Neural cell (in vitro differentiated cells): ENCODE measurements at regions not wholly inside any gene's neighbourhood (a gene's known extent, or its start where the extent isn't known, plus 50 kb on each side); places are given as distances from the start of the nearest gene placed in this dataset.

ENCODE experiments used
- H2AFZ ChIP-seq: fragments of 200-600, 300-800 bp; sonication (generic), shearing (Covaris generic); 2 replicates; pipeline ENCODE4 v1.6.0; 2014; ENCODE audit warnings: low read depth, mild to moderate bottlenecking, antibody characterized with exemption, low read length, moderate library complexity
- H3F3A ChIP-seq: fragments of 200-600 bp; shearing (Covaris generic); 2 replicates; pipeline ENCODE4 v1.6.1; 2016; ENCODE audit warnings: mild to moderate bottlenecking, moderate library complexity, mixed read lengths, antibody characterized with exemption, low read length; ENCODE audit not compliant: insufficient read depth, poor library complexity, severe bottlenecking
- H3K27ac ChIP-seq: fragments of 200-600, 300-800 bp; sonication (generic), shearing (Covaris generic); 2 replicates; pipeline ENCODE4 v1.5.1; 2014; ENCODE audit warnings: mild to moderate bottlenecking, low read length, moderate library complexity
- H3K27me3 ChIP-seq: fragments of 300-800, 200-600 bp; sonication (generic), shearing (Covaris generic); 2 replicates; pipeline ENCODE4 v1.6.0; 2014; ENCODE audit warnings: mild to moderate bottlenecking, low read depth, low read length, moderate library complexity; ENCODE audit not compliant: insufficient read depth
- H3K36me3 ChIP-seq: fragments of 300-800, 200-600 bp; sonication (generic), shearing (Covaris generic); 2 replicates; pipeline ENCODE4 v1.5.1; 2014; ENCODE audit warnings: mild to moderate bottlenecking, antibody characterized with exemption, low read length, moderate library complexity; ENCODE audit not compliant: insufficient read depth
- H3K4me2 ChIP-seq: fragments of 300-800, 200-600 bp; sonication (generic), shearing (Covaris generic); 2 replicates; pipeline ENCODE4 v1.6.0; 2014; ENCODE audit warnings: mild to moderate bottlenecking, low read length
- H3K4me3 ChIP-seq: fragments of 300-800, 200-600 bp; sonication (generic), shearing (Covaris generic); 2 replicates; pipeline ENCODE4 v1.5.1; 2014; ENCODE audit warnings: mild to moderate bottlenecking, low read length, moderate library complexity
- H3K79me2 ChIP-seq: fragments of 200-600 bp; shearing (Covaris generic); replicated peaks from 2 replicates; pipeline ENCODE4 v1.6.0; 2014; ENCODE audit warnings: mild to moderate bottlenecking, low read length, moderate library complexity; ENCODE audit not compliant: insufficient read depth
- H3K9ac ChIP-seq: fragments of 300-800, 200-600 bp; sonication (generic), shearing (Covaris generic); 2 replicates; pipeline ENCODE4 v1.6.1; 2016; ENCODE audit warnings: mild to moderate bottlenecking, low read length, mixed read lengths
- H3K9me2 ChIP-seq: fragments of 200-600 bp; shearing (Covaris generic); 2 replicates; pipeline ENCODE4 v1.6.1; 2016; ENCODE audit warnings: mild to moderate bottlenecking, low read length, mixed read lengths; ENCODE audit not compliant: insufficient read depth
- H3K9me3 ChIP-seq: fragments of 200-600, 300-800 bp; sonication (generic), shearing (Covaris generic); 2 replicates; pipeline ENCODE4 v1.6.1; 2016; ENCODE audit warnings: mild to moderate bottlenecking, mixed run types, low read length, moderate library complexity, mixed read lengths
- H4K20me1 ChIP-seq: fragments of 200-600 bp; shearing (Covaris generic); 2 replicates; pipeline ENCODE4 v1.6.1; 2016; ENCODE audit warnings: mild to moderate bottlenecking, mixed run types; ENCODE audit not compliant: insufficient read depth
- EP300 ChIP-seq: fragments of 450-650 bp; conservative IDR thresholded peaks from 2 replicates; pipeline ENCODE4 v1.6.1; 2014; ENCODE audit warnings: antibody characterized with exemption, mild to moderate bottlenecking, moderate library complexity; ENCODE audit not compliant: poor library complexity, severe bottlenecking
- EZH2 ChIP-seq: fragments of 200-600, 300-800 bp; shearing (Covaris generic), sonication (generic); IDR thresholded peaks from 2 replicates; pipeline ENCODE4 v1.6.1; 2014; ENCODE audit warnings: antibody characterized with exemption, low read length, borderline replicate concordance, mild to moderate bottlenecking; ENCODE audit not compliant: insufficient read depth, poor library complexity, severe bottlenecking
- MXI1 ChIP-seq: fragments of 450-650 bp; conservative IDR thresholded peaks from 2 replicates; pipeline ENCODE4 v1.6.1; 2014; ENCODE audit warnings: antibody characterized with exemption, mild to moderate bottlenecking; ENCODE audit not compliant: poor library complexity, severe bottlenecking
- POLR2AphosphoS5 ChIP-seq: IDR thresholded peaks from 2 replicates; pipeline ENCODE4 v1.6.1; 2012
- RAD21 ChIP-seq: fragments of 450-650 bp; conservative IDR thresholded peaks from 2 replicates; pipeline ENCODE4 v1.6.1; 2014; ENCODE audit warnings: antibody characterized with exemption, mild to moderate bottlenecking, moderate library complexity
- SMC3 ChIP-seq: fragments of 450-650 bp; conservative IDR thresholded peaks from 2 replicates; pipeline ENCODE4 v1.6.1; 2014; ENCODE audit warnings: antibody characterized with exemption, mild to moderate bottlenecking, moderate library complexity; ENCODE audit not compliant: poor library complexity
- TAF1 ChIP-seq: IDR thresholded peaks from 2 replicates; pipeline ENCODE4 v1.6.1; 2012; ENCODE audit warnings: low read depth
- TF ChIP-seq, protein P1 (sequence below): IDR thresholded peaks from 2 replicates; pipeline ENCODE4 v1.6.1; 2012; ENCODE audit warnings: borderline replicate concordance
- TF ChIP-seq, protein P2 (sequence below): fragments of 450-650 bp; IDR thresholded peaks from 2 replicates; pipeline ENCODE4 v1.5.1; 2014; ENCODE audit warnings: antibody characterized with exemption, mild to moderate bottlenecking, moderate library complexity; ENCODE audit not compliant: poor library complexity, severe bottlenecking

DNA sequence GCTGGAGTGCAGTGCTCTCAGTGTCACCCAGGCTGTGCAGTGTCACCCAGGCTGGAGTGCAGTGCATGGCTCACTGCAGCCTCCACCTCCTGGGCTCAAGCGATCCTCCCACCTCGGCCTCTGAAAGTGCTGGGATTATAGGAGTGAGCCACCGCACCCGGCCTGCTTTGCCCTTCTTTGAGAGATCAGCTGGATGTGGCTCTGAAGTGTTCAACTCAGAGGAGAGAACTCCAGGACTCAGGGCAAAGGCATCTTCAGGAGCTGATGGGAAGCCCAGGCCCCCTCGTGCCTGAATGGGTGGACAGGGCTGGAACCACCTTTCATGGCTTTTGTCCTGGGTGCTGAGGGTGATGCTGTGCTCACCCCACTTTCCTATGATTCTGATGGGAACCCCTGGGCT is 52.0 kb upstream of the HAAO start:
- Histone ChIP-seq H3K9me2 (no peaks in the 10 kb centered on the region), H3K4me2 (no peak overlapping the region), H4K20me1 (no peaks in the 10 kb centered on the region), H3K79me2 (no peaks in the 10 kb centered on the region), H3K9ac (no peak overlapping the region), H3K36me3 (no peaks in the 10 kb centered on the region), H3K9me3 (no peaks in the 10 kb centered on the region), H3K27me3 (no peaks in the 10 kb centered on the region), H3K27ac (no peak overlapping the region), H2AFZ (no peak overlapping the region), H3F3A (no peaks in the 10 kb centered on the region), H3K4me3 (no peak overlapping the region)
- TF ChIP-seq TAF1 (no peak), RAD21 (no peak), EZH2 (no peak), SMC3 (no peak), MXI1 (no peak), EP300 (no peak), POLR2AphosphoS5 (no peak)
- TF ChIP-seq, protein P1, sequence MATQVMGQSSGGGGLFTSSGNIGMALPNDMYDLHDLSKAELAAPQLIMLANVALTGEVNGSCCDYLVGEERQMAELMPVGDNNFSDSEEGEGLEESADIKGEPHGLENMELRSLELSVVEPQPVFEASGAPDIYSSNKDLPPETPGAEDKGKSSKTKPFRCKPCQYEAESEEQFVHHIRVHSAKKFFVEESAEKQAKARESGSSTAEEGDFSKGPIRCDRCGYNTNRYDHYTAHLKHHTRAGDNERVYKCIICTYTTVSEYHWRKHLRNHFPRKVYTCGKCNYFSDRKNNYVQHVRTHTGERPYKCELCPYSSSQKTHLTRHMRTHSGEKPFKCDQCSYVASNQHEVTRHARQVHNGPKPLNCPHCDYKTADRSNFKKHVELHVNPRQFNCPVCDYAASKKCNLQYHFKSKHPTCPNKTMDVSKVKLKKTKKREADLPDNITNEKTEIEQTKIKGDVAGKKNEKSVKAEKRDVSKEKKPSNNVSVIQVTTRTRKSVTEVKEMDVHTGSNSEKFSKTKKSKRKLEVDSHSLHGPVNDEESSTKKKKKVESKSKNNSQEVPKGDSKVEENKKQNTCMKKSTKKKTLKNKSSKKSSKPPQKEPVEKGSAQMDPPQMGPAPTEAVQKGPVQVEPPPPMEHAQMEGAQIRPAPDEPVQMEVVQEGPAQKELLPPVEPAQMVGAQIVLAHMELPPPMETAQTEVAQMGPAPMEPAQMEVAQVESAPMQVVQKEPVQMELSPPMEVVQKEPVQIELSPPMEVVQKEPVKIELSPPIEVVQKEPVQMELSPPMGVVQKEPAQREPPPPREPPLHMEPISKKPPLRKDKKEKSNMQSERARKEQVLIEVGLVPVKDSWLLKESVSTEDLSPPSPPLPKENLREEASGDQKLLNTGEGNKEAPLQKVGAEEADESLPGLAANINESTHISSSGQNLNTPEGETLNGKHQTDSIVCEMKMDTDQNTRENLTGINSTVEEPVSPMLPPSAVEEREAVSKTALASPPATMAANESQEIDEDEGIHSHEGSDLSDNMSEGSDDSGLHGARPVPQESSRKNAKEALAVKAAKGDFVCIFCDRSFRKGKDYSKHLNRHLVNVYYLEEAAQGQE, result no peak
- TF ChIP-seq, protein P2, sequence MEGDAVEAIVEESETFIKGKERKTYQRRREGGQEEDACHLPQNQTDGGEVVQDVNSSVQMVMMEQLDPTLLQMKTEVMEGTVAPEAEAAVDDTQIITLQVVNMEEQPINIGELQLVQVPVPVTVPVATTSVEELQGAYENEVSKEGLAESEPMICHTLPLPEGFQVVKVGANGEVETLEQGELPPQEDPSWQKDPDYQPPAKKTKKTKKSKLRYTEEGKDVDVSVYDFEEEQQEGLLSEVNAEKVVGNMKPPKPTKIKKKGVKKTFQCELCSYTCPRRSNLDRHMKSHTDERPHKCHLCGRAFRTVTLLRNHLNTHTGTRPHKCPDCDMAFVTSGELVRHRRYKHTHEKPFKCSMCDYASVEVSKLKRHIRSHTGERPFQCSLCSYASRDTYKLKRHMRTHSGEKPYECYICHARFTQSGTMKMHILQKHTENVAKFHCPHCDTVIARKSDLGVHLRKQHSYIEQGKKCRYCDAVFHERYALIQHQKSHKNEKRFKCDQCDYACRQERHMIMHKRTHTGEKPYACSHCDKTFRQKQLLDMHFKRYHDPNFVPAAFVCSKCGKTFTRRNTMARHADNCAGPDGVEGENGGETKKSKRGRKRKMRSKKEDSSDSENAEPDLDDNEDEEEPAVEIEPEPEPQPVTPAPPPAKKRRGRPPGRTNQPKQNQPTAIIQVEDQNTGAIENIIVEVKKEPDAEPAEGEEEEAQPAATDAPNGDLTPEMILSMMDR, result no peak

DNA sequence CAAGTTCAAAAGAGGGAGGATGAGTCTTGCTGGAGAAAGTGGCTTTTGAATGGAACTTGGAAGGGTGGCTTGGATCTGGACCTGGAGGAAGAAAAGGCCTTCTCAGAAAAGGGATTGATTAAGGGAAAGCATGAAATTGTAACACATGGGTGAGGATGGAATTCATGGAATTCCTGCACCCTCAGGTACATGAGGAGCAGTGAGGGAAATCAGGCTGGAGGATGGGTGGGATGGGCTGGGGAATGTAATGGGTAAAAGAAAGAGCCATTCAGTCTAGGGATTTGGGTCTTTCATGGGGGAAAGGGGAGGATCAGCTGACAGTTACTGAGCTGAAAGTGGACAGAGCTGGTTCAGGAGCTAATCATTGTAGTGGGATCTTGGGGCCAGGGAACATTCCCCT is 51.2 kb upstream of the HAAO start:
- H3K36me3 ChIP-seq, result no peaks in the 10 kb centered on the region
- no peaks in the 10 kb centered on the region for H3K9me3 ChIP-seq
- no peak overlapping the region for H3K27ac ChIP-seq
- no peaks in the 10 kb centered on the region for H3F3A ChIP-seq
- no peaks in the 10 kb centered on the region for H3K27me3 ChIP-seq
- H2AFZ ChIP-seq, result no peak overlapping the region
- TF ChIP-seq RAD21, result no peak
- no peak for TF ChIP-seq POLR2AphosphoS5
- TF ChIP-seq EZH2, result no peak
- TF ChIP-seq MXI1, result no peak
- TF ChIP-seq SMC3, result no peak
- TF ChIP-seq, protein P1, result no peak
- TF ChIP-seq TAF1, result no peak
- TF ChIP-seq, protein P2, result no peak
- no peak for TF ChIP-seq EP300
- H3K4me3 ChIP-seq, result no peak overlapping the region
- no peak overlapping the region for H3K9ac ChIP-seq
- no peaks in the 10 kb centered on the region for H4K20me1 ChIP-seq
- no peak overlapping the region for H3K4me2 ChIP-seq
- H3K9me2 ChIP-seq, result no peaks in the 10 kb centered on the region
- no peaks in the 10 kb centered on the region for H3K79me2 ChIP-seq
